ENCODE measurements at regions not wholly inside any gene's neighbourhood (a gene's known extent, or its start where the extent isn't known, plus 50 kb on each side); places are given as distances from the start of the nearest gene placed in this dataset.
A peak's percentile ranks its signal among the peaks of the same experiment; 100 is the strongest.
"Not testable (repeated sequence)": the region's sequence is repeated elsewhere in the genome, so short reads cannot be mapped to it uniquely, and the experiment has no call there.

DNA sequence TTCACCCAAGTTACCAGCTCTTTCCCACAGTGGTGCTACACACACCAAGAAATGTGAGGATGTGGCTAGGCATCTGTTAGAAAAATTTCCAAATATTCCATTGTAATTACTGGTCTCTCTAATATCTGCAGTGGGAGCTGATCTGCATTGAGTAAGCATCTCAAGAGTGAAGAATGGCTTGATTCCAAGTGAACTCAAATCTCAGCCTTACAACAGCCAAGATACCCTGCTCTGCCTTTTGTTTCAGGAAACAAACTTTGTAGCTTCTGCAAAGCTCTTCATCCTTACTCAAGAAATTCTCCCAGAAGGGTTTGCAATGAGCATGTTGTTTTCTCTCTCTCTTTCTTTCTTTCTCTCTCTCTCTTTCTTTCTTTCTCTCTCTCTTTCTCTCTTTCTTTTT is 181.1 kb downstream of the FCRL5 start:
- Histone ChIP-seq H3K27me3 (ENCODE audit: insufficient read depth, low read length, poor library complexity, severe bottlenecking) (no peaks in the 10 kb centered on the region), H3K36me3 (ENCODE audit: insufficient read depth, low read length) (no peaks in the 10 kb centered on the region), H3K4me3 (ENCODE audit: low read length) (no peak overlapping the region), H3K9me3 (ENCODE audit: low read length) (no peaks in the 10 kb centered on the region), H3K27ac (ENCODE audit: low read depth, low read length) (no peak overlapping the region), H3K4me1 (ENCODE audit: insufficient read depth, low read length) (no peaks in the 10 kb centered on the region)
- ChIA-PET CTCF (interaction anchor here (1.1 to 1.6 kb wide), 4 partner anchors 9 to 752 kb away, joined by 3 to 4 read pairs (median 3); no protein-coding TSS in a partner anchor), POLR2A (no interaction called here)
- Mint-ChIP-seq H3K27me3 (peaks cover 15 to 42% of the 10 kb centered on the region in 2 donors), H3K36me3 (no peaks in the 10 kb centered on the region), H3K4me1 (no peaks in the 10 kb centered on the region), H3K27ac (no peak overlapping the region), H3K4me3 (no peak overlapping the region), H3K9me3 (no peaks in the 10 kb centered on the region)
- DNase-seq: no peak

DNA sequence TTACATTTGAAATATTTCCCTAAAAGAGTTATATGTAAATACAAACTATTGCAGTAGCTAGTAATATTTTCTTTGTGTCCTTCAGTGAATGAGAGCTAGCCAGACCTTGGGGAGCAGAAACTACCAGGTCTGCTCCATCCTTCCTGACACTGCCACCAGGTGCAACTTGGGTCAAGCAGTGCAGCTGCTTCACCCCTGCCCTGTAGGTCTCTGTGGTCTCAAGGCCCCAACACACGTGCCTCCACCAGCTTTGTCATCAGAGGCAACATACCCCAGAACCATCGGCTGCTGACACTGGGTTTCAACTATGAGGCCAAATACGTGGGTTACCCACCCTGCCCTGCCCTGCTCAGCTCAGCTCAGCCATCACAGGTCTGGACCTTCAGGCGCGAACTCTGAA is 181.6 kb downstream of the FCRL5 start:
- Histone ChIP-seq H3K27me3 (ENCODE audit: insufficient read depth, low read length, poor library complexity, severe bottlenecking) (no peaks in the 10 kb centered on the region), H3K9me3 (ENCODE audit: low read length) (no peaks in the 10 kb centered on the region), H3K4me3 (ENCODE audit: low read length) (no peak overlapping the region), H3K4me1 (ENCODE audit: insufficient read depth, low read length) (no peaks in the 10 kb centered on the region), H3K36me3 (ENCODE audit: insufficient read depth, low read length) (no peaks in the 10 kb centered on the region), H3K27ac (ENCODE audit: low read depth, low read length) (no peak overlapping the region)
- Mint-ChIP-seq H3K4me3 (no peak overlapping the region), H3K36me3 (no peaks in the 10 kb centered on the region), H3K27me3 (peaks cover 12 to 37% of the 10 kb centered on the region in 2 donors), H3K4me1 (no peaks in the 10 kb centered on the region), H3K27ac (no peak overlapping the region), H3K9me3 (no peaks in the 10 kb centered on the region)
- CTCF ChIA-PET: interaction anchor here (1.1 to 1.6 kb wide), 4 partner anchors 8 to 753 kb away, joined by 3 to 4 read pairs (median 3); no protein-coding TSS in a partner anchor
- no peak for DNase-seq
- POLR2A ChIA-PET: no interaction called here

DNA sequence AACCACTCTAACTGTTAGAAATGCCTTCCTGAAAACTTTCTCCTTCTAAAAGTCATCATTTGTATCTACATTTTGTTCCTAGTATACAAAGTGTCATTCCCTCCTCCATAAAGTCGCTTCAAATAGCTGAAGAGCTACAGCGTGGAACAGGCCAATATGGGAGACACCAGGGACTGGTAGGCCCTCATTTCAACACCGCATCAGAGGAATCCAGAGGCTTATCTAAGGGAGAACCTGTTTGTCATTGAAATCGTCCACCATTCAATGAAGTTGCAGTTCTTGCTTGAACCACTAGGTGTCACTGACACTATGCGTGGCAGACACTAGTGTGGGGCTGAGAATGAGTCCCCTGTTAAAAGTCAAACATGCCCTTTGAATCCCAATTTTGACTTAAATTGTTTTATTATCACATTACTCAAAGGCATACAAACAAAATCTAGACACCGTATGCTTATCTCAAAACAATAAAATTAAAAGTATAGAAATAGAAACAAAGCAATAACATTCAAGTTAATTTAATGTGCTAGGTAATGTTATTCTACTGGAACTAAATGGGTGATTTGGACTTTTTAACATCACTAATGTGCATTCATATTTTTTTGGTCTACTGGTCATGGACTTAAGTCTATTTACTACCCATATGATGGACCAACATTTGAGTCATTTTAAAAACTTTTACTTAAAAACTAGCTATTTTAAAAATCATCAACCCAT is 182.3 kb downstream of the FCRL5 start:
- H3K4me3 Mint-ChIP-seq: no peak overlapping the region
- ChIA-PET POLR2A (no interaction called here), CTCF (interaction anchor here (1.3 to 1.6 kb wide), 3 partner anchors 8 to 754 kb away, joined by 3 to 4 read pairs (median 3); no protein-coding TSS in a partner anchor)
- no peaks in the 10 kb centered on the region for H3K9me3 Mint-ChIP-seq
- H3K27me3 ChIP-seq (ENCODE audit: insufficient read depth, low read length, poor library complexity, severe bottlenecking): no peaks in the 10 kb centered on the region
- DNase-seq: peak in 2 of 5 donors; percentile 6 to 29
- no peaks in the 10 kb centered on the region for H3K4me1 ChIP-seq (ENCODE audit: insufficient read depth, low read length)
- no peaks in the 10 kb centered on the region for H3K9me3 ChIP-seq (ENCODE audit: low read length)
- H3K36me3 Mint-ChIP-seq: no peaks in the 10 kb centered on the region
- H3K4me3 ChIP-seq (ENCODE audit: low read length): no peak overlapping the region
- no peak overlapping the region for H3K27ac Mint-ChIP-seq
- H3K27ac ChIP-seq (ENCODE audit: low read depth, low read length): no peak overlapping the region
- no peaks in the 10 kb centered on the region for H3K4me1 Mint-ChIP-seq
- no peaks in the 10 kb centered on the region for H3K36me3 ChIP-seq (ENCODE audit: insufficient read depth, low read length)
- H3K27me3 Mint-ChIP-seq: peaks cover 12 to 32% of the 10 kb centered on the region in 2 donors

DNA sequence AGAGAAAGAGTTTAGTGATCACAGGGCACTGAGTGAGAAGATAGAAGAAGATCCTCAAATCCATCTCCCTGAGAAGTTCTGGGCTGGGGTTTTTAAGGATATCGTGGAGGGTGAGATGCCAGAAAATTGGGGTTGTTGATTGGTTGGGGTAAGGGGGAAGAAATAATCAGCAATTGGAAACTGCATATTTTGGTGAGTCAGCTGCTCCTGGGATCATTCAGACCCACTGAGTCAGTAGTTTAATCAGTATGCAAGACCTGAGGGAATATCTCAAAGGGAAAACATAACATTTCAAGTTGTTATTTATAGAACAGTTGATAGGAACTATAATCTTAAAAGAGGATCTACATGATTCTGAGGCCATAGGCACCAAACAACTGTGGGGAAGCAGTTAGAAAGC is 183.4 kb downstream of the FCRL5 start:
- H3K4me1 Mint-ChIP-seq; POLR2A ChIA-PET; H3K4me3 ChIP-seq (ENCODE audit: low read length); H3K27me3 ChIP-seq (ENCODE audit: insufficient read depth, low read length, poor library complexity, severe bottlenecking); H3K36me3 ChIP-seq (ENCODE audit: insufficient read depth, low read length); H3K36me3 Mint-ChIP-seq; DNase-seq; H3K27ac Mint-ChIP-seq; H3K27ac ChIP-seq (ENCODE audit: low read depth, low read length); H3K9me3 ChIP-seq (ENCODE audit: low read length); CTCF ChIA-PET; H3K4me3 Mint-ChIP-seq; H3K9me3 Mint-ChIP-seq; H3K4me1 ChIP-seq (ENCODE audit: insufficient read depth, low read length): not testable (repeated sequence)
- peaks cover 12 to 25% of the 10 kb centered on the region in 2 donors for H3K27me3 Mint-ChIP-seq

DNA sequence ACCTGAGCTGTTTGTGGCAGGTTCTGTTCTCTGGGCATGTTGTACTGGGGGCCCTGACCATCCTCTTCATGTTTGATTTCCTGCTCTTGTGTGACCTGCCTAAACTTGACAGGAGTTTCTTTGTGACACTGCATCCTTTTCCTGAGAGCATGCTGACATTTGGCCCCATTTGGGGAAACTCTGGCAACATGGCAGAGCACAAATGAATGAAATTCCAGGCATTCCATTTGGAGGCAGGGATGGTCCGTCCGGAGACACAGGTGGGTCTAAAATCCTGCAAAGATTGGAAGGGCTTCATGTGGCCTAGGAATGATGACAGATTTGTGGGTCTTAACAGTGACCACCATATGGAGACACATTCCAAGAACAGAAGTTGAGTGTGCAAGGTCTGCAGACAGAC is 184.0 kb downstream of the FCRL5 start:
- CTCF ChIA-PET: no interaction called here
- no peaks in the 10 kb centered on the region for H3K9me3 Mint-ChIP-seq

DNA sequence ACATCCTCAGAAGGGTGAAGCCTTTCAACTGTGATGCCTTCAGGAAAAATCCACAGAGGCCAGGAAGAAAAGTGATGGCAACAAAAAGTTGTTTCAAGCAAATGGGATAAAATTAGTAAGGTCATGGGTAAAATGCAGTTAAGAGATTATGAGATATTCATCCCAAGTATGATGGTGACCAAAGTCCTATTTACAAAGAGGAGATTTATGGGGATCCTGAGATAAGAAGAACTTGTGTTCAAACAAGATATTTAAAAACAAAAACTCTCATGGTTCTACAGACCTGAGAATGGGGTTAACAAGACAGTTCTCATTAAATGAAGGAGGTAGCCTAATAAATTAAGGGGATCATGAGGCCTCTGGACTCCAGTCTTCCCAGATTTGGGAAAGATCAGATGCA is 184.4 kb downstream of the FCRL5 start:
- H3K4me3 Mint-ChIP-seq: no peak overlapping the region
- no peaks in the 10 kb centered on the region for H3K4me1 ChIP-seq (ENCODE audit: insufficient read depth, low read length)
- H3K27ac ChIP-seq (ENCODE audit: low read depth, low read length): no peak overlapping the region
- no peaks in the 10 kb centered on the region for H3K9me3 Mint-ChIP-seq
- no peaks in the 10 kb centered on the region for H3K36me3 ChIP-seq (ENCODE audit: insufficient read depth, low read length)
- no peaks in the 10 kb centered on the region for H3K9me3 ChIP-seq (ENCODE audit: low read length)
- H3K4me3 ChIP-seq (ENCODE audit: low read length): no peak overlapping the region
- POLR2A ChIA-PET: no interaction called here
- CTCF ChIA-PET: no interaction called here
- no peaks in the 10 kb centered on the region for H3K4me1 Mint-ChIP-seq
- peaks cover 9 to 19% of the 10 kb centered on the region in 2 donors for H3K27me3 Mint-ChIP-seq
- H3K27ac Mint-ChIP-seq: no peak overlapping the region
- no peaks in the 10 kb centered on the region for H3K27me3 ChIP-seq (ENCODE audit: insufficient read depth, low read length, poor library complexity, severe bottlenecking)
- no peak for DNase-seq
- H3K36me3 Mint-ChIP-seq: no peaks in the 10 kb centered on the region

More for the DNA sequence above, 184.0 kb downstream of the FCRL5 start:
- no peak overlapping the region for H3K4me3 ChIP-seq (ENCODE audit: low read length)
- Mint-ChIP-seq H3K4me1 (no peaks in the 10 kb centered on the region), H3K36me3 (no peaks in the 10 kb centered on the region), H3K27ac (no peak overlapping the region), H3K27me3 (peaks cover 12 to 20% of the 10 kb centered on the region in 2 donors), H3K4me3 (no peak overlapping the region)
- no peaks in the 10 kb centered on the region for H3K4me1 ChIP-seq (ENCODE audit: insufficient read depth, low read length)
- no peaks in the 10 kb centered on the region for H3K9me3 ChIP-seq (ENCODE audit: low read length)
- H3K27me3 ChIP-seq (ENCODE audit: insufficient read depth, low read length, poor library complexity, severe bottlenecking): no peaks in the 10 kb centered on the region
- H3K27ac ChIP-seq (ENCODE audit: low read depth, low read length): no peak overlapping the region
- no peak for DNase-seq
- no peaks in the 10 kb centered on the region for H3K36me3 ChIP-seq (ENCODE audit: insufficient read depth, low read length)
- POLR2A ChIA-PET: no interaction called here

DNA sequence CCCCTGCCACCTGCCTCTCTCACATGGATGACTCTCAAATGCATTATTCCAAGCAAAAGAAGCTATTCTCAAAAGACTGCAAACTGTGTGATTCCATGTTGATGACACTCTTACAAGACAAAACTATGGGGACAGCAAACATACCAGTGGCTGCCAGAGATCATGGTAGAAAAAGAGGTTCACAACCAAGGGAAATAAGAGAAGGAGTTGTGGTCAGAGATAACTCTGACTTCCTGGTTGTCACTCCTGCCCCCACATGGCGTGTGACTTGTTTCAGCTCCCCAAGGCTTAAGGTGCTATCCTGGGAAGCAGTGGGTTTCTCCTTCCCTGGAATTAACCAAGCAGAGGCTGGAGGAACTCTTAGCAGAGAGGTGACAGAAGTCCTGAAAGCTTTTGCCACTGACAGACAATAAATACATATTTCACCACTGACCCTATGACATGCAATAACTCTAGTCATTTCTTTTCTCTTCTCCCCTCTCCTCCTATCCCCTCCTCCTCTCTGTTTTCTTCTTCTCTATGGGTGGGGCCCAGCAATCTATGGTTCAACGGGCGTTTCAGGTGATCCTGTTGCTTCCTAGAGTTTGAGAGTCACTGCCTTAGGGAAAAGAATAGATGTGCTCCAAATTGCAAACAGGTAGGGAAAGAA is 185.1 kb downstream of the FCRL5 start:
- POLR2A ChIA-PET: no interaction called here
- Histone ChIP-seq H3K4me1 (ENCODE audit: insufficient read depth, low read length) (no peaks in the 10 kb centered on the region), H3K27me3 (ENCODE audit: insufficient read depth, low read length, poor library complexity, severe bottlenecking) (no peaks in the 10 kb centered on the region), H3K9me3 (ENCODE audit: low read length) (no peaks in the 10 kb centered on the region), H3K27ac (ENCODE audit: low read depth, low read length) (peak overlapping the region; percentile 43), H3K36me3 (ENCODE audit: insufficient read depth, low read length) (no peaks in the 10 kb centered on the region), H3K4me3 (ENCODE audit: low read length) (no peak overlapping the region)
- DNase-seq: no peak
- Mint-ChIP-seq H3K9me3 (no peaks in the 10 kb centered on the region), H3K4me1 (no peaks in the 10 kb centered on the region), H3K36me3 (no peaks in the 10 kb centered on the region), H3K27ac (no peak overlapping the region), H3K27me3 (peaks cover 9 to 20% of the 10 kb centered on the region in 2 donors), H3K4me3 (no peak overlapping the region)
- CTCF ChIA-PET: no interaction called here

DNA sequence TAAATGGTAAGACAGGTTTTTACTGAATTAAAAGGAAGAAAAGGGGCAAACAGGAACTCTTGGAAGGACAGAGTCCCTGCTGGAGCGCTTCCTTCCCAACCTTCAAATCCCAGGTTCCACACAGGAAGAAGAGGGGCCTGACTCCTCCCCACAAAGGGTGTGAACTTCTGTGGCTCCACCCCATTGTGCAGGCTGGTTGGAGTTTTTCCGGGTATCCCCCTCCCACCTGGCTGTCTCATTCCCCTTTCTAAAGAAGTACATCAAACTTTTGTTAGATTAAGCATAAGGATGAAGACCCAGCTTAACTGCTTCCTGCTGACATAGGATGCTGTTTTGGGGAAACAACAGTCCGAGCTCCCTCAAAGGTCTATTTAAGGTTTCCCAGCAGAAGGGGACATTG is 187.7 kb downstream of the FCRL5 start:
- H3K4me3 ChIP-seq (ENCODE audit: low read length): no peak overlapping the region
- Mint-ChIP-seq H3K27me3 (peaks cover 0 to 28% of the 10 kb centered on the region in 2 donors), H3K36me3 (no peaks in the 10 kb centered on the region), H3K4me1 (no peaks in the 10 kb centered on the region), H3K27ac (no peak overlapping the region), H3K9me3 (no peaks in the 10 kb centered on the region), H3K4me3 (no peak overlapping the region)
- ChIA-PET POLR2A (no interaction called here), CTCF (no interaction called here)
- H3K9me3 ChIP-seq (ENCODE audit: low read length): no peaks in the 10 kb centered on the region
- no peaks in the 10 kb centered on the region for H3K4me1 ChIP-seq (ENCODE audit: insufficient read depth, low read length)
- H3K27me3 ChIP-seq (ENCODE audit: insufficient read depth, low read length, poor library complexity, severe bottlenecking): no peaks in the 10 kb centered on the region
- H3K27ac ChIP-seq (ENCODE audit: low read depth, low read length): no peak overlapping the region
- no peaks in the 10 kb centered on the region for H3K36me3 ChIP-seq (ENCODE audit: insufficient read depth, low read length)
- DNase-seq: no peak

All from CD8-positive, alpha-beta memory T cell (primary cell).